ENCODE measurements at regions not wholly inside any gene's neighbourhood (a gene's known extent, or its start where the extent isn't known, plus 50 kb on each side); places are given as distances from the start of the nearest gene placed in this dataset.

- no peak for DNase-seq
- Histone ChIP-seq H3K4me1 (ENCODE audit: control insufficient read depth, insufficient read depth, low read length) (no peaks in the 10 kb centered on the region), H3K4me3 (ENCODE audit: low read length) (no peak overlapping the region), H3K9me3 (ENCODE audit: control insufficient read depth, low read depth, low read length) (no peaks in the 10 kb centered on the region), H3K36me3 (ENCODE audit: control insufficient read depth, insufficient read depth, low read length) (no peaks in the 10 kb centered on the region), H3K27me3 (ENCODE audit: control insufficient read depth, insufficient read depth, low read length) (no peaks in the 10 kb centered on the region), H3K27ac (ENCODE audit: low read length) (no peak overlapping the region)
- WGBS (ENCODE audit: insufficient coverage, low lambda C conversion rate): no CpG with 5 or more reads among the region's 7 CpGs
Observed at GRCh38 chr14:36383767-36384431, 63.5 kb upstream of the MBIP start.

GRCh38 chr14:36373982-36374673, 53.7 kb upstream of the MBIP start:
- Histone ChIP-seq H3K27me3 (ENCODE audit: control insufficient read depth, insufficient read depth, low read length) (no peaks in the 10 kb centered on the region), H3K4me3 (ENCODE audit: low read length) (no peak overlapping the region), H3K4me1 (ENCODE audit: control insufficient read depth, insufficient read depth, low read length) (no peaks in the 10 kb centered on the region), H3K9me3 (ENCODE audit: control insufficient read depth, low read depth, low read length) (no peaks in the 10 kb centered on the region), H3K36me3 (ENCODE audit: control insufficient read depth, insufficient read depth, low read length) (no peaks in the 10 kb centered on the region), H3K27ac (ENCODE audit: low read length) (no peak overlapping the region)
- WGBS (ENCODE audit: insufficient coverage, low lambda C conversion rate): no CpG with 5 or more reads among the region's 4 CpGs
- DNase-seq: peak; percentile 54 to 60
